IMR-90 (cell line): ENCODE measurements at regions not wholly inside any gene's neighbourhood (a gene's known extent, or its start where the extent isn't known, plus 50 kb on each side); places are given as distances from the start of the nearest gene placed in this dataset.

Experiments used
- ATAC-seq: fragments of 200-7000 bp; cut with Tn5 transposase; 2 replicates; pipeline ENCODE4 v1.9.1; 2020; ENCODE audit warnings: low read depth, mild to moderate bottlenecking, moderate library complexity
- BruUV-seq: library from RNA; stranded (reverse); fragments of 400-500 nt; replicated peaks from 2 replicates; lab custom pipeline; 2021; lab: Mats Ljungman, UMichigan
- CTCF ChIA-PET: fragments of 300-600 bp; formaldehyde crosslinking; extraction: SDS; loops from one replicate; lab custom pipeline; 2021; ENCODE audit warnings: antibody characterized with exemption; lab: Yijun Ruan, JAX
- POLR2A ChIA-PET: fragments of 300-600 bp; sonication (Branson Sonifier 250); formaldehyde crosslinking; loops from one replicate; lab custom pipeline; 2022; ENCODE audit warnings: antibody characterized with exemption; ENCODE audit not compliant: unreplicated experiment; lab: Charles Lee
- DNase-seq: peaks from one replicate; pipeline ENCODE4 v3.0.0; 2013
- H2AFZ ChIP-seq: replicated peaks from 2 replicates; pipeline ENCODE3; 2013; ENCODE audit warnings: low read length, mild to moderate bottlenecking; ENCODE audit not compliant: poor library complexity
- H2AK5ac ChIP-seq: 2 replicates; pipeline ENCODE4 v1.6.1; 2013; ENCODE audit warnings: low read depth, low read length, inconsistent platforms
- H2AK9ac ChIP-seq: replicated peaks from 2 replicates; pipeline ENCODE3; 2013; ENCODE audit warnings: mild to moderate bottlenecking, low read depth, low read length, moderate library complexity; ENCODE audit not compliant: poor library complexity
- H2BK120ac ChIP-seq: 2 replicates; pipeline ENCODE4 v1.6.1; 2013; ENCODE audit warnings: low read depth, low read length, inconsistent platforms
- H2BK15ac ChIP-seq: 3 replicates; pipeline ENCODE4 v1.6.1; 2013; ENCODE audit warnings: low read depth, low read length, inconsistent platforms
- H2BK20ac ChIP-seq: 2 replicates; pipeline ENCODE4 v1.6.1; 2013; ENCODE audit warnings: low read depth, mild to moderate bottlenecking, inconsistent platforms, low read length, moderate library complexity
- H2BK5ac ChIP-seq: 2 replicates; pipeline ENCODE4 v1.6.1; 2013; ENCODE audit warnings: mild to moderate bottlenecking, low read depth, low read length, inconsistent platforms; ENCODE audit not compliant: poor library complexity, severe bottlenecking
- H3K14ac ChIP-seq: replicated peaks from 2 replicates; pipeline ENCODE4 v1.6.1; 2013; ENCODE audit warnings: low read depth, low read length, inconsistent platforms
- H3K18ac ChIP-seq: 2 replicates; pipeline ENCODE4 v1.6.1; 2013; ENCODE audit warnings: low read depth, low read length, control low read depth
- H3K23ac ChIP-seq: 2 replicates; pipeline ENCODE4 v1.6.1; 2013; ENCODE audit warnings: low read depth, low read length, inconsistent platforms
- H3K27ac ChIP-seq: 2 replicates; pipeline ENCODE4 v1.5.1; 2013; ENCODE audit warnings: mild to moderate bottlenecking, control low read depth, low read length; ENCODE audit not compliant: insufficient read depth
- H3K27me3 ChIP-seq: 2 replicates; pipeline ENCODE4 v1.6.1; 2013; ENCODE audit warnings: low read length; ENCODE audit not compliant: control insufficient read depth, insufficient read depth
- H3K36me3 ChIP-seq: 2 replicates; pipeline ENCODE4 v1.6.1; 2013; ENCODE audit warnings: low read length, mixed read lengths; ENCODE audit not compliant: control insufficient read depth, insufficient read depth
- H3K4ac ChIP-seq: 2 replicates; pipeline ENCODE4 v1.6.1; 2013; ENCODE audit warnings: low read depth, low read length, inconsistent platforms
- H3K4me1 ChIP-seq: 2 replicates; pipeline ENCODE4 v1.6.1; 2013; ENCODE audit warnings: low read length, mixed read lengths; ENCODE audit not compliant: control insufficient read depth, insufficient read depth
- H3K4me2 ChIP-seq: 2 replicates; pipeline ENCODE4 v1.6.1; 2013; ENCODE audit warnings: low read depth, mild to moderate bottlenecking, control low read depth, low read length, moderate library complexity
- H3K4me3 ChIP-seq: 2 replicates; pipeline ENCODE4 v1.5.1; 2013; ENCODE audit warnings: low read depth, mild to moderate bottlenecking, control low read depth, low read length, moderate library complexity; ENCODE audit not compliant: insufficient read depth
- H3K56ac ChIP-seq: 2 replicates; pipeline ENCODE4 v1.6.1; 2013; ENCODE audit warnings: low read length, inconsistent platforms; ENCODE audit not compliant: insufficient read depth; ENCODE audit errors: extremely low read depth
- H3K79me1 ChIP-seq, 2 experiments: 2 replicates each; pipeline ENCODE4 v1.6.1; 2013; ENCODE audit warnings: low read length in 2 of 2, inconsistent platforms in 1 of 2, low read depth in 1 of 2
- H3K9ac ChIP-seq: 2 replicates; pipeline ENCODE4 v1.6.1; 2013; ENCODE audit warnings: low read depth, low read length, control low read depth
- H3K9me1 ChIP-seq: 2 replicates; pipeline ENCODE4 v1.6.1; 2013; ENCODE audit warnings: low read length, inconsistent platforms; ENCODE audit not compliant: insufficient read depth
- H3K9me3 ChIP-seq: 2 replicates; pipeline ENCODE4 v1.6.1; 2013; ENCODE audit warnings: low read length; ENCODE audit not compliant: control insufficient read depth, insufficient read depth
- H4K20me1 ChIP-seq: 2 replicates; pipeline ENCODE4 v1.6.1; 2013; ENCODE audit warnings: low read length, inconsistent platforms; ENCODE audit not compliant: insufficient read depth
- H4K5ac ChIP-seq: 2 replicates; pipeline ENCODE4 v1.6.1; 2013; ENCODE audit warnings: mild to moderate bottlenecking, low read depth, low read length, control low read depth
- H4K8ac ChIP-seq, 2 experiments: 2 replicates each; pipeline ENCODE4 v1.6.1; 2013; ENCODE audit warnings: low read depth in 2 of 2, low read length in 2 of 2, control low read depth in 1 of 2, inconsistent platforms in 1 of 2
- H4K91ac ChIP-seq: 2 replicates; pipeline ENCODE4 v1.6.1; 2013; ENCODE audit warnings: low read depth, low read length, inconsistent platforms; ENCODE audit not compliant: insufficient read depth
- CEBPB ChIP-seq: IDR thresholded peaks from 2 replicates; pipeline ENCODE4 v1.6.1; 2012; ENCODE audit warnings: low read depth, low read length, improper control_type of control experiment
- CHD1 ChIP-seq: IDR thresholded peaks from 2 replicates; pipeline ENCODE4 v1.6.1; 2012; ENCODE audit warnings: low read depth, low read length, improper control_type of control experiment
- FOS ChIP-seq: fragments of 150-350 bp; IDR thresholded peaks from 2 replicates; pipeline ENCODE4 v1.6.1; 2016; ENCODE audit warnings: low read depth, low read length
- MAFK ChIP-seq: IDR thresholded peaks from 2 replicates; pipeline ENCODE4 v1.6.1; 2012; ENCODE audit warnings: low read depth, low read length, improper control_type of control experiment
- MAZ ChIP-seq: IDR thresholded peaks from 2 replicates; pipeline ENCODE4 v1.6.1; 2012; ENCODE audit warnings: low read depth, mild to moderate bottlenecking, low read length, improper control_type of control experiment, moderate library complexity, borderline replicate concordance
- MXI1 ChIP-seq: IDR thresholded peaks from 2 replicates; pipeline ENCODE4 v1.6.1; 2012; ENCODE audit warnings: low read depth, mild to moderate bottlenecking, low read length, moderate library complexity, borderline replicate concordance
- NFE2L2 ChIP-seq: fragments of 150-350 bp; IDR thresholded peaks from 2 replicates; pipeline ENCODE4 v1.6.1; 2016; ENCODE audit warnings: low read depth, mild to moderate bottlenecking, low read length
- POLR2A ChIP-seq: IDR thresholded peaks from 2 replicates; pipeline ENCODE4 v1.6.1; 2012; ENCODE audit warnings: mild to moderate bottlenecking, low read depth, low read length
- RAD21 ChIP-seq: IDR thresholded peaks from 2 replicates; pipeline ENCODE4 v1.6.1; 2012; ENCODE audit warnings: low read length, improper control_type of control experiment
- RCOR1 ChIP-seq: IDR thresholded peaks from 2 replicates; pipeline ENCODE4 v1.6.1; 2012; ENCODE audit warnings: mild to moderate bottlenecking, low read length, improper control_type of control experiment; ENCODE audit not compliant: insufficient replicate concordance
- RFX5 ChIP-seq: IDR thresholded peaks from 2 replicates; pipeline ENCODE4 v1.8.0; 2012; ENCODE audit warnings: low read depth, mild to moderate bottlenecking, low read length, moderate library complexity
- SMC3 ChIP-seq: fragments of 150-350 bp; IDR thresholded peaks from 2 replicates; pipeline ENCODE4 v1.6.1; 2016; ENCODE audit warnings: low read depth, mild to moderate bottlenecking, antibody characterized with exemption, low read length, moderate library complexity
- USF2 ChIP-seq: fragments of 150-350 bp; IDR thresholded peaks from 2 replicates; pipeline ENCODE4 v1.6.1; 2017; ENCODE audit warnings: mild to moderate bottlenecking, antibody characterized with exemption, low read length, low read depth
- WGBS, 2 experiments: methylation state at CpG; one replicate each; pipeline versions ENCODE4 v1.1.5 to v1.1.7; 2013; ENCODE audit warnings: missing lambda C conversion rate in 2 of 2; ENCODE audit not compliant: insufficient read length in 1 of 2; ENCODE audit errors: extremely low coverage in 2 of 2; 5-methylcytosine and 5-hydroxymethylcytosine counted together
- dilution Hi-C: fragments of 300-500 bp; cut with HindIII; formaldehyde crosslinking; loops from one replicate; pipeline ENCODE4 v1.14.3; 2018; ENCODE audit warnings: low sequenced_read_pairs; ENCODE audit not compliant: unreplicated experiment
- in situ Hi-C: fragments of 300-500 bp; cut with MboI; formaldehyde crosslinking; loops from 3 replicates; pipeline ENCODE4 v1.14.3; 2019; ENCODE audit warnings: low sequenced_read_pairs, inconsistent platforms, mixed read lengths
- intact Hi-C: fragments of 100-400 bp; cut with micrococcal nuclease; formaldehyde crosslinking; loops from 2 replicates; pipeline ENCODE4 v1.10.0; 2022

GRCh38 chr19:27765397-27765796 is 1447.6 kb downstream of the UQCRFS1 start:
- intact Hi-C loops (no loop called here), in situ Hi-C loops (no loop called here), dilution Hi-C loops (no loop called here)
- WGBS, 2 experiments, result 90% methylated on average over 1 of the region's 7 CpGs; no CpG with 5 or more reads in 1 of the 2 experiments
- H4K91ac ChIP-seq, result no peak overlapping the region
- ATAC-seq (no peak), DNase-seq (no peak)
- H2BK5ac ChIP-seq, result no peak overlapping the region
- no peak overlapping the region for H3K4me3 ChIP-seq
- H3K9ac ChIP-seq, result no peak overlapping the region
- H2BK15ac ChIP-seq, result no peak overlapping the region
- H2AK5ac ChIP-seq, result no peak overlapping the region
- ChIA-PET POLR2A (no interaction called here), CTCF (no interaction called here)
- no peak overlapping the region for H2BK20ac ChIP-seq
- no peak overlapping the region for H3K4me2 ChIP-seq
- no peak overlapping the region for H3K18ac ChIP-seq
- H3K36me3 ChIP-seq, result no peaks in the 10 kb centered on the region
- H3K27ac ChIP-seq, result no peak overlapping the region
- no peak overlapping the region for H3K56ac ChIP-seq
- no TSS peak for BruUV-seq
- TF ChIP-seq USF2, result no peak
- no peak for TF ChIP-seq RAD21
- no peak for TF ChIP-seq NFE2L2
- no peak for TF ChIP-seq MAZ
- no peak for TF ChIP-seq SMC3
- no peak for TF ChIP-seq MAFK
- no peak for TF ChIP-seq FOS
- no peak for TF ChIP-seq CHD1
- TF ChIP-seq RFX5, result no peak
- no peak for TF ChIP-seq MXI1
- TF ChIP-seq CEBPB, result no peak
- TF ChIP-seq RCOR1, result no peak
- TF ChIP-seq POLR2A, result no peak
- no peaks in the 10 kb centered on the region for H3K9me1 ChIP-seq
- H2AFZ ChIP-seq, result no peak overlapping the region
- H3K14ac ChIP-seq, result no peak overlapping the region
- no peak overlapping the region for H3K23ac ChIP-seq
- H3K9me3 ChIP-seq, result peaks cover 22% of the 10 kb centered on the region
- no peaks in the 10 kb centered on the region for H4K20me1 ChIP-seq
- no peak overlapping the region for H3K4ac ChIP-seq
- H3K4me1 ChIP-seq, result no peaks in the 10 kb centered on the region
- no peak overlapping the region for H2BK120ac ChIP-seq
- no peaks in the 10 kb centered on the region for H3K27me3 ChIP-seq
- no peak overlapping the region for H4K8ac ChIP-seq
- no peak overlapping the region for H4K5ac ChIP-seq
- H3K79me1 ChIP-seq, result no peaks in the 10 kb centered on the region
- no peak overlapping the region for H2AK9ac ChIP-seq
